ENCODE measurements at regions not wholly inside any gene's neighbourhood (a gene's known extent, or its start where the extent isn't known, plus 50 kb on each side); places are given as distances from the start of the nearest gene placed in this dataset.
A peak's percentile ranks its signal among the peaks of the same experiment; 100 is the strongest.

- H3K4me2 ChIP-seq (ENCODE audit: control insufficient read depth, extremely low read depth, insufficient read depth, low read depth, low read length), result no peak overlapping the region
- no peaks in the 10 kb centered on the region for H4K20me1 ChIP-seq (ENCODE audit: control insufficient read depth, extremely low read depth, insufficient read depth, low read length)
- H3K4me1 ChIP-seq (ENCODE audit: control insufficient read depth, extremely low read depth, insufficient read depth, low read length), result peaks cover 5% of the 10 kb centered on the region
- no peaks in the 10 kb centered on the region for H3K9me1 ChIP-seq (ENCODE audit: control insufficient read depth, extremely low read depth, insufficient read depth, low read length)
- FAIRE-seq, result peak; percentile 70
- H3K4me3 ChIP-seq (ENCODE audit: control insufficient read depth in 2 of 3, extremely low read depth in 1 of 3, insufficient read depth in 2 of 3, low read depth in 1 of 3, low read length in 3 of 3), result no peak overlapping the region
- TF ChIP-seq CTCF (optimal IDR thresholded peaks at IDR 0.05 in 1 of 3, IDR thresholded peaks at IDR 0.05 in 1 of 3, conservative IDR thresholded peaks at IDR 0.05 in 1 of 3; ENCODE audit: extremely low read depth in 1 of 3, insufficient read depth in 2 of 3, low read length in 3 of 3), result no peak
- no peak for TF ChIP-seq EZH2 (IDR thresholded peaks at IDR 0.05; ENCODE audit: low read length)
- H3K9ac ChIP-seq (ENCODE audit: control insufficient read depth, extremely low read depth, insufficient read depth, low read length), result no peak overlapping the region
- H3K36me3 ChIP-seq (ENCODE audit: control insufficient read depth in 2 of 2, extremely low read depth in 1 of 2, insufficient read depth in 2 of 2, low read length in 2 of 2), result no peaks in the 10 kb centered on the region
- H3K9me3 ChIP-seq (ENCODE audit: control insufficient read depth, low read depth, low read length), result no peaks in the 10 kb centered on the region
- H2AFZ ChIP-seq (ENCODE audit: control insufficient read depth, low read length), result peak overlapping the region; percentile 79
- H3K79me2 ChIP-seq (ENCODE audit: control insufficient read depth, insufficient read depth, low read length), result no peaks in the 10 kb centered on the region
- H3K27me3 ChIP-seq (ENCODE audit: control insufficient read depth, extremely low read depth, insufficient read depth, low read length), result no peaks in the 10 kb centered on the region
- dilution Hi-C loops (cut with MboI; ENCODE audit: extremely low pct_ligation_motif_present, low sequenced_read_pairs), result no loop called here
- no peak overlapping the region for H3K27ac ChIP-seq (ENCODE audit: control insufficient read depth, insufficient read depth, low read length)
- peak; percentile 33 for DNase-seq (ENCODE audit: low read depth, low spot score)
Observed at GRCh38 chr1:221494670-221495069, 247.2 kb downstream of the DUSP10 start.

DNA sequence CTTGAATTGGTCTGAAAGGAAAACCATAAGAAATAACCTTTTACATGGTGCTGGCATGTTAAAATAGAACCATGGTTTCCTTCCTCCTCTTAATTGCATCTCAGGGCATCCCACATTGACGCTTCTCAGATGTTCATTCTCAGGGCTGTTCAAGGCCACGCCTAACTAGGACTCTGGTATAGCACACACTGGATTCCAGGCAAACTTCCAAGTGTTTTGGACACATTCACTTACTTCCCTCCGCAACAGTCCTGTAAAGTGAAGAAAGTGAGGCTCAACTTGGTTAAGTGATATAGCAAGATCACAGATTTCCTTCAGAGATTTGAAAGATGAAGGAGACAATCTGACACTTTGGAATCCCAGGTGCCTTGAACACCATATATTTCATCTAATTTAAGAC, 244.8 kb downstream of the DUSP10 start:
- Histone ChIP-seq H3K27me3 (ENCODE audit: control insufficient read depth, extremely low read depth, insufficient read depth, low read length) (no peaks in the 10 kb centered on the region), H2AFZ (ENCODE audit: control insufficient read depth, low read length) (no peak overlapping the region), H3K9me1 (ENCODE audit: control insufficient read depth, extremely low read depth, insufficient read depth, low read length) (no peaks in the 10 kb centered on the region), H3K9me3 (ENCODE audit: control insufficient read depth, low read depth, low read length) (no peaks in the 10 kb centered on the region), H3K27ac (ENCODE audit: control insufficient read depth, insufficient read depth, low read length) (no peak overlapping the region), H3K4me3 (ENCODE audit: control insufficient read depth in 2 of 3, extremely low read depth in 1 of 3, insufficient read depth in 2 of 3, low read depth in 1 of 3, low read length in 3 of 3) (no peak overlapping the region), H4K20me1 (ENCODE audit: control insufficient read depth, extremely low read depth, insufficient read depth, low read length) (no peaks in the 10 kb centered on the region), H3K4me1 (ENCODE audit: control insufficient read depth, extremely low read depth, insufficient read depth, low read length) (peaks cover 5% of the 10 kb centered on the region), H3K79me2 (ENCODE audit: control insufficient read depth, insufficient read depth, low read length) (no peaks in the 10 kb centered on the region), H3K4me2 (ENCODE audit: control insufficient read depth, extremely low read depth, insufficient read depth, low read depth, low read length) (no peak overlapping the region), H3K36me3 (ENCODE audit: control insufficient read depth in 2 of 2, extremely low read depth in 1 of 2, insufficient read depth in 2 of 2, low read length in 2 of 2) (no peaks in the 10 kb centered on the region), H3K9ac (ENCODE audit: control insufficient read depth, extremely low read depth, insufficient read depth, low read length) (no peak overlapping the region)
- FAIRE-seq, result no peak
- no peak for TF ChIP-seq EZH2 (IDR thresholded peaks at IDR 0.05; ENCODE audit: low read length)
- no peak for TF ChIP-seq CTCF (optimal IDR thresholded peaks at IDR 0.05 in 1 of 3, IDR thresholded peaks at IDR 0.05 in 1 of 3, conservative IDR thresholded peaks at IDR 0.05 in 1 of 3; ENCODE audit: extremely low read depth in 1 of 3, insufficient read depth in 2 of 3, low read length in 3 of 3)
- dilution Hi-C loops (cut with MboI; ENCODE audit: extremely low pct_ligation_motif_present, low sequenced_read_pairs), result no loop called here
- no peak for DNase-seq (ENCODE audit: low read depth, low spot score)
